Panc1 (cell line): ENCODE measurements at regions not wholly inside any gene's neighbourhood (a gene's known extent, or its start where the extent isn't known, plus 50 kb on each side); places are given as distances from the start of the nearest gene placed in this dataset.
"Not testable (repeated sequence)": the region's sequence is repeated elsewhere in the genome, so short reads cannot be mapped to it uniquely, and the experiment has no call there.

ENCODE experiments used
- ATAC-seq: fragments of 200-7000 bp; cut with Tn5 transposase; 2 replicates; pipeline ENCODE4 v1.9.1; 2020; ENCODE audit warnings: mild to moderate bottlenecking, moderate library complexity
- BruUV-seq: library from RNA; stranded (reverse); fragments of 400-500 nt; replicated peaks from 2 replicates; lab custom pipeline; 2021; lab: Mats Ljungman, UMichigan
- CTCF ChIA-PET: fragments of 300-600 bp; sonication (Branson Sonifier 250); formaldehyde crosslinking; loops from one replicate; lab custom pipeline; 2022; ENCODE audit warnings: antibody characterized with exemption; lab: Charles Lee
- POLR2A ChIA-PET: fragments of 300-600 bp; sonication (Branson Sonifier 250); formaldehyde crosslinking; loops from one replicate; lab custom pipeline; 2022; ENCODE audit warnings: antibody characterized with exemption; lab: Charles Lee
- DNase-seq: peaks from one replicate; pipeline ENCODE4 v3.0.0-alpha.2; 2010; ENCODE audit warnings: low read depth, low spot score
- H3K27ac ChIP-seq: 2 replicates; pipeline ENCODE4 v1.5.1; 2011; ENCODE audit warnings: mild to moderate bottlenecking, low read length, inconsistent platforms
- H3K27me3 ChIP-seq: fragments of 200-500 bp; sonication (Bioruptor generic); 2 replicates; pipeline ENCODE4 v1.6.0; 2014; ENCODE audit warnings: low read length, inconsistent platforms; ENCODE audit not compliant: control insufficient read depth, insufficient read depth
- H3K36me3 ChIP-seq: fragments of 200-500 bp; sonication (Bioruptor generic); 2 replicates; pipeline ENCODE4 v1.5.1; 2014; ENCODE audit warnings: inconsistent platforms, mild to moderate bottlenecking, low read length, moderate library complexity; ENCODE audit not compliant: control insufficient read depth, insufficient read depth
- H3K4me1 ChIP-seq: 2 replicates; pipeline ENCODE4 v1.5.1; 2011; ENCODE audit warnings: inconsistent platforms, mild to moderate bottlenecking, low read length, moderate library complexity; ENCODE audit not compliant: control insufficient read depth, insufficient read depth
- H3K4me3 ChIP-seq, 2 experiments: 2 replicates each; pipeline ENCODE4 v1.5.1; 2011 to 2012; ENCODE audit warnings: low read depth in 2 of 2, low read length in 2 of 2, mild to moderate bottlenecking in 2 of 2, inconsistent platforms in 1 of 2, moderate library complexity in 1 of 2
- H3K9me3 ChIP-seq: fragments of 200-500 bp; sonication (Bioruptor generic); 2 replicates; pipeline ENCODE4 v1.5.1; 2014; ENCODE audit warnings: low read depth, mild to moderate bottlenecking, inconsistent platforms, low read length, moderate library complexity; ENCODE audit not compliant: control insufficient read depth, insufficient read depth
- POLR2AphosphoS5 ChIP-seq: IDR thresholded peaks from 2 replicates; pipeline ENCODE4 v1.6.1; 2012; ENCODE audit warnings: mild to moderate bottlenecking, low read depth, low read length, moderate library complexity
- SIN3A ChIP-seq: IDR thresholded peaks from 2 replicates; pipeline ENCODE4 v1.6.1; 2012; ENCODE audit warnings: low read depth, mild to moderate bottlenecking, low read length, moderate library complexity, borderline replicate concordance; ENCODE audit not compliant: insufficient read depth
- TCF7L2 ChIP-seq: IDR thresholded peaks from 2 replicates; pipeline ENCODE4 v1.6.1; 2011; ENCODE audit warnings: mild to moderate bottlenecking, low read depth, low read length, inconsistent platforms
- in situ Hi-C: cut with HindIII; loops from 2 replicates; pipeline ENCODE4 v1.10.0; 2016; ENCODE audit warnings: low sequenced_read_pairs, low pct_unique_long_range_greater_than_20kb
- intact Hi-C: fragments of 100-400 bp; cut with micrococcal nuclease; formaldehyde crosslinking; loops from one replicate; pipeline ENCODE4 v1.10.0; 2022; ENCODE audit not compliant: unreplicated experiment
- TF ChIP-seq, protein P1 (sequence below): fragments of 450-650 bp; IDR thresholded peaks from 2 replicates; pipeline ENCODE4 v1.5.1; 2017; ENCODE audit warnings: mild to moderate bottlenecking
- TF ChIP-seq, protein P2 (sequence below), 2 experiments: IDR thresholded peaks; 2 replicates each; pipeline ENCODE4 v1.6.1; 2011 to 2012; ENCODE audit warnings: low read depth in 2 of 2, control low read depth in 1 of 2, low read length in 1 of 2, mild to moderate bottlenecking in 1 of 2, moderate library complexity in 1 of 2; ENCODE audit not compliant: insufficient read depth in 1 of 2

DNA sequence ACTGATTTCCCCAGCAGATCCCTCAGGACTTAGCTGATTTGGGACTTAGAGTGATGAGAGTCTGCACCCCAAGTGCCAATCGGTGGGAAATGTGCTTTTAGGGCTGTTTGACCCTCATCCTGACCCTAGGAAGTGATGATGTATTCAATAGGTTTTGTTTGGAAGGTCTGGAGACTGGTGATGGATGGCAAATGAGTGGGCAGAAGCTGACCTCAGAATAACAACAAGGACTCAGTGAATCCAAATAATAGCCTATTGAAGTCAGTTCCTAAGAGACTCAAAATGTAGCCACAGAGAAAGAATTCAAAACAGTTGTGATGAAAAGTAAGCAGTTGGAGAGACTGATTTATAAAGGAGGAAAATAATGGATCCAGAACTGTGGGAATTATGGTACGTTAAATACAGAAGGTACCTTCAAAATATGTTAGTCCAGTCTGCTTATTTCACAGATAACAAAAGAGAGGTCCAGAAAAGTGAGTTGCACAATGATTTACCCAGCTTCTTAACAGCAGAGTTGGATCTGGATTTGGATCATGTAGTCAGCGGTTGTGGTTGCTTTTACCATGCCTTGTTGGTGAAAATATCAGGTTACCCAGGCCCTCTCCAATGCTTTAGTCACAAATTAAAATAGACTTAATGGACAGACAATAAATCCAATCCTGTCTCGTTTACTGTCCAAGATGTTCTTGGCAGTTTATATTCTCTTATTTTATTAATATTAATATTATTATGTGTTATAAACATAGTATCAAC is 123.0 kb upstream of the PTBP2 start:
- POLR2A ChIA-PET, result no interaction called here

DNA sequence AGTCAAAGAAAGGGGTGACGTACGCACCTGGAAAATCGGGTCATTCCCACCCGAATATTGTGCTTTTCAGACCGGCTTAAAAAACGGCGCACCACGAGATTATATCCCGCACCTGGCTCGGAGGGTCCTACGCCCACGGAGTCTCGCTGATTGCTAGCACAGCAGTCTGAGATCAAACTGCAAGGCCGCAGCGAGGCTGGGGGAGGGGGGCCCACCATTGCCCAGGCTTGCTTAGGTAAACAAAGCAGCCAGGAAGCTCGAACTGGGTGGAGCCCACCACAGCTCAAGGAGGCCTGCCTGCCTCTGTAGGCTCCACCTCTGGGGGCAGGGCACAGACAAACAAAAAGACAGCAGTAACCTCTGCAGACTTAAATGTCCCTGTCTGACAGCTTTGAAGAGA is 117.0 kb upstream of the PTBP2 start:
- H3K27ac ChIP-seq, POLR2A ChIA-PET, H3K9me3 ChIP-seq, ATAC-seq, BruUV-seq, CTCF ChIA-PET, H3K4me1 ChIP-seq, H3K27me3 ChIP-seq, H3K36me3 ChIP-seq, intact Hi-C loops, DNase-seq, H3K4me3 ChIP-seq, in situ Hi-C loops: not testable (repeated sequence)

More for the DNA sequence above, 123.0 kb upstream of the PTBP2 start:
- no peak for DNase-seq
- TF ChIP-seq, protein P1, sequence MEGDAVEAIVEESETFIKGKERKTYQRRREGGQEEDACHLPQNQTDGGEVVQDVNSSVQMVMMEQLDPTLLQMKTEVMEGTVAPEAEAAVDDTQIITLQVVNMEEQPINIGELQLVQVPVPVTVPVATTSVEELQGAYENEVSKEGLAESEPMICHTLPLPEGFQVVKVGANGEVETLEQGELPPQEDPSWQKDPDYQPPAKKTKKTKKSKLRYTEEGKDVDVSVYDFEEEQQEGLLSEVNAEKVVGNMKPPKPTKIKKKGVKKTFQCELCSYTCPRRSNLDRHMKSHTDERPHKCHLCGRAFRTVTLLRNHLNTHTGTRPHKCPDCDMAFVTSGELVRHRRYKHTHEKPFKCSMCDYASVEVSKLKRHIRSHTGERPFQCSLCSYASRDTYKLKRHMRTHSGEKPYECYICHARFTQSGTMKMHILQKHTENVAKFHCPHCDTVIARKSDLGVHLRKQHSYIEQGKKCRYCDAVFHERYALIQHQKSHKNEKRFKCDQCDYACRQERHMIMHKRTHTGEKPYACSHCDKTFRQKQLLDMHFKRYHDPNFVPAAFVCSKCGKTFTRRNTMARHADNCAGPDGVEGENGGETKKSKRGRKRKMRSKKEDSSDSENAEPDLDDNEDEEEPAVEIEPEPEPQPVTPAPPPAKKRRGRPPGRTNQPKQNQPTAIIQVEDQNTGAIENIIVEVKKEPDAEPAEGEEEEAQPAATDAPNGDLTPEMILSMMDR, result no peak
- TF ChIP-seq, protein P2, sequence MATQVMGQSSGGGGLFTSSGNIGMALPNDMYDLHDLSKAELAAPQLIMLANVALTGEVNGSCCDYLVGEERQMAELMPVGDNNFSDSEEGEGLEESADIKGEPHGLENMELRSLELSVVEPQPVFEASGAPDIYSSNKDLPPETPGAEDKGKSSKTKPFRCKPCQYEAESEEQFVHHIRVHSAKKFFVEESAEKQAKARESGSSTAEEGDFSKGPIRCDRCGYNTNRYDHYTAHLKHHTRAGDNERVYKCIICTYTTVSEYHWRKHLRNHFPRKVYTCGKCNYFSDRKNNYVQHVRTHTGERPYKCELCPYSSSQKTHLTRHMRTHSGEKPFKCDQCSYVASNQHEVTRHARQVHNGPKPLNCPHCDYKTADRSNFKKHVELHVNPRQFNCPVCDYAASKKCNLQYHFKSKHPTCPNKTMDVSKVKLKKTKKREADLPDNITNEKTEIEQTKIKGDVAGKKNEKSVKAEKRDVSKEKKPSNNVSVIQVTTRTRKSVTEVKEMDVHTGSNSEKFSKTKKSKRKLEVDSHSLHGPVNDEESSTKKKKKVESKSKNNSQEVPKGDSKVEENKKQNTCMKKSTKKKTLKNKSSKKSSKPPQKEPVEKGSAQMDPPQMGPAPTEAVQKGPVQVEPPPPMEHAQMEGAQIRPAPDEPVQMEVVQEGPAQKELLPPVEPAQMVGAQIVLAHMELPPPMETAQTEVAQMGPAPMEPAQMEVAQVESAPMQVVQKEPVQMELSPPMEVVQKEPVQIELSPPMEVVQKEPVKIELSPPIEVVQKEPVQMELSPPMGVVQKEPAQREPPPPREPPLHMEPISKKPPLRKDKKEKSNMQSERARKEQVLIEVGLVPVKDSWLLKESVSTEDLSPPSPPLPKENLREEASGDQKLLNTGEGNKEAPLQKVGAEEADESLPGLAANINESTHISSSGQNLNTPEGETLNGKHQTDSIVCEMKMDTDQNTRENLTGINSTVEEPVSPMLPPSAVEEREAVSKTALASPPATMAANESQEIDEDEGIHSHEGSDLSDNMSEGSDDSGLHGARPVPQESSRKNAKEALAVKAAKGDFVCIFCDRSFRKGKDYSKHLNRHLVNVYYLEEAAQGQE (IDR thresholded peaks at IDR 0.05; ENCODE audit: insufficient read depth in 1 of 2, low read depth in 2 of 2, low read length in 1 of 2), result no peak
- TF ChIP-seq TCF7L2 (no peak), POLR2AphosphoS5 (no peak), SIN3A (no peak)
- no peak for ATAC-seq
- no peaks in the 10 kb centered on the region for H3K9me3 ChIP-seq
- H3K36me3 ChIP-seq, result no peaks in the 10 kb centered on the region
- H3K27ac ChIP-seq, result no peak overlapping the region
- CTCF ChIA-PET, result no interaction called here
- no TSS peak for BruUV-seq
- no peaks in the 10 kb centered on the region for H3K27me3 ChIP-seq
- H3K4me3 ChIP-seq, result no peak overlapping the region
- H3K4me1 ChIP-seq, result no peaks in the 10 kb centered on the region
- intact Hi-C loops, result no loop called here
- in situ Hi-C loops, result no loop called here

DNA sequence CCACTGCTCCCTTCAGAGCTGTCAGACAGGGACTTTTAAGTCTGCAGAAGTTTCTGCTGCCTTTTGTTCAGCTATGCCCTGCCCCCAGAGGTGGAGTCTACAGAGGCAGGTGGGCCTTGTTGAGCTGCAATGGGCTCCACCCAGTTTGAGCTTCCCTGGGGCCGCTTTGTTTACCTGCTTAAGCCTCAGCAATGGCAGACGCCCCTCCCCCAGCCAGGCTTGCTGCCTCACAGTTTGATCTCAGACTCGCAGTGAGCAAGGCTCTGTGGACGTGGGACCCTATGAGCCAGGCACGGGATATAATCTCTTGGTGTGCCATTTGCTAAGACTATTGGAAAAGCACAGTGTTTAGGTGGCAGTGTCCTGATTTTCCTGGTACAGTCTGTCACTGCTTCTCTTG is 104.2 kb upstream of the PTBP2 start:
- BruUV-seq, ATAC-seq, CTCF ChIA-PET, H3K4me3 ChIP-seq, H3K27me3 ChIP-seq, H3K27ac ChIP-seq, POLR2A ChIA-PET, DNase-seq, in situ Hi-C loops, H3K4me1 ChIP-seq, H3K9me3 ChIP-seq, intact Hi-C loops, H3K36me3 ChIP-seq: not testable (repeated sequence)
